ENCODE measurements at regions not wholly inside any gene's neighbourhood (a gene's known extent, or its start where the extent isn't known, plus 50 kb on each side); places are given as distances from the start of the nearest gene placed in this dataset.
"Not testable (repeated sequence)": the region's sequence is repeated elsewhere in the genome, so short reads cannot be mapped to it uniquely, and the experiment has no call there.

- no peak for ATAC-seq
- no peak for DNase-seq
These were observed 98.0 kb upstream of the SLC24A3 start for GRCh38 chr20:19114410-19114809.

DNA sequence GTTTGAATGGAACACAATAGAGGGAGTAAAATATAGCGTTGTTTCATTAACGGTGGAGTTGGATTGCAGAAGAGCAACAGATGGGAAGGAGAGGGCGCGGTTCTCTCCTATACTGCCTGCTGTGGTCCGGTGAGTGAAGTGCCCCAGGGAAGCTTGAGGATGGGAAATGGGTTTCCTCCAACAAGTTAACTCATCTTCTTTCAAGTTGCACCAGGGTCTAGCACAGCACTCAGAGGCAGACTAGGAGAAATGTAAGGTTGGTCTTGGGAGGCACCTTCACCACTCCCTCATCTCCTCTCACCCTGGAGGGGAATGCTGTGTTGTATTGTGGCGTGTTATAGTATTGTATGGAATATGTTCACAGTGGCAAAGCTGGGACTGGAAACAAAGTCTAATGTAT is 96.9 kb upstream of the SLC24A3 start:
- ATAC-seq: no peak

DNA sequence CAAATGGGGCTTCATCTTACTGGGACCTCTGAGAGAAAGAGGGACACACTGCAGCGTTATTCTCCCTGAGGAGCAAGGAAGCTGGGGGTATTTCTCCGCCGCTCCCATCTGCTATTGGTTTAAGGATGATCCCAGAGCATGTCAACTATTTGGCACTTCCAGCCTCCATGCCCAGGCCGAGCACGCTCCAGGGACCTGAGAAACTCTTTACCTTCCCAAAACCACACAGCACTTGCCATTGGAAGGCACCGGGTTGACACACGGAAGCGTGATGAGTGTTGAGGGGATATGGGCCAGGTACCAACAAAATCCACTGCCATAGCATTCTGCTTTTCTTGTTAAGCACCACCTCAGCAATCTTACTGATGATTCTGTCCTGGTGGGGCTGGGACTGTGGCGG is 92.4 kb upstream of the SLC24A3 start:
- no peak for ATAC-seq
- DNase-seq: no peak

More for the DNA sequence above, 96.9 kb upstream of the SLC24A3 start:
- DNase-seq: no peak

- no peak for DNase-seq
- no peak for ATAC-seq
These were observed 91.9 kb upstream of the SLC24A3 start for GRCh38 chr20:19120569-19120968.

- no peak for ATAC-seq
- no peak for DNase-seq
These were observed 91.0 kb upstream of the SLC24A3 start for GRCh38 chr20:19121463-19121862.

- DNase-seq (no peak), ATAC-seq (no peak)
These were observed 90.5 kb upstream of the SLC24A3 start for GRCh38 chr20:19121916-19122315.

DNA sequence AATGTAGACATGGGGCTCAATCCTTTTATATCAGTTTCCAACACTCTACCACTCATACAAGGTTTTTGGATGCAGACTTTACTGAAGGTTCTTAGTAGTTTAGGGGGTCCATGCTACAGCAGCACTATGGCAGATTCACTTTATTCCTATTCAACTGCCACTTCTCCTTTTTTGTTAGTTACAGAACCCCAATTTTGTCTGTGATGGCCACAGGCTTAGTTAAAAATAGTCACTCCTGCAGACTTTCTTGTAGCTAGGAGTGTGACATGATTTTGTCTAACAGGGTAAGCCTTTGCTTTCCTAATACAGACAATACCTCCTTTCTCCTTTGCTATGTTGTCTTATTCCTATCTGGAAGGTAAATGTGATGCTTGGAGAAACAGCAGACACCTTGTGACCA is 90.0 kb upstream of the SLC24A3 start:
- DNase-seq (no peak), ATAC-seq (no peak)

GRCh38 chr20:19125508-19125907 is 86.9 kb upstream of the SLC24A3 start:
- DNase-seq (no peak), ATAC-seq (no peak)

GRCh38 chr20:19129306-19129705 is 83.1 kb upstream of the SLC24A3 start:
- no peak for DNase-seq
- ATAC-seq: no peak

GRCh38 chr20:19129976-19130612 is 82.3 kb upstream of the SLC24A3 start:
- ATAC-seq (no peak), DNase-seq (no peak)

DNA sequence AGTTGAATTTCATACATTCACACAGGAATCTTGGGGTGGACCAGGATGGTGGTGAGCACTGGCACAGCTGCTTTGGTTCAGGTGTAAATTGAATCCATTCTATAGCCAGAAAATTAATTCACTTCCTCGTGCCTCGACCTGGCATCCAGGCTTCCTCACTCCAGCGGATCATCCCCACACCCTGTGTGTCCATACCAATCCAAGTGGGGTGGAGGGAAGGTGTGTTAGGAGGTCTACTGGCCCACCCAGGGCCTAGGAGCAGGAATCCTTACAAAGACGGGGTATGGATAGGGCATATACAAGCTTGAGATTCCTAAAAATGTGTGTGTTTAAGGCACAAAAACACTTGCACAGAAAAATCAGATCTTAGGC is 81.8 kb upstream of the SLC24A3 start:
- no peak for DNase-seq
- no peak for ATAC-seq

DNA sequence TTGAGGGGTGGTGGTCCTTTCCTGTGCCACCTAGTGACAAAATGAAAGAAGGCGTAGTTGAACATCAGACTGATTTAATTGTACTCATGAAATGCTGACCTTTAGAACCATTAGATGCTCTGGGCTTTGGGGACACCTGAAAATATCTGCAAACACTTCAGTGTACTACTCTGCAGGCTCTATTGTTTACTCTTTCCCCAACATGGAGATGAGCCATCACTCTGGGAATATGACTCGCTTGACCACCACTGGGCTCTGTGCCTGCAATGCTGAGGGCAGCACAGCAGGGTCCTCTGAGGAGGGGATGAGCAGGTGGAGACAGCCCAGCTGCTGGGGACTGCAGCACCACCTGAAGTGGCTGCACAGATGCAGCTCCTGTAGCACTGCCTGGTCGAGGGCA is 74.8 kb upstream of the SLC24A3 start:
- ATAC-seq (no peak), DNase-seq (no peak)

- no peak for DNase-seq
- no peak for ATAC-seq
These were observed 73.7 kb upstream of the SLC24A3 start for GRCh38 chr20:19138758-19139157.

DNA sequence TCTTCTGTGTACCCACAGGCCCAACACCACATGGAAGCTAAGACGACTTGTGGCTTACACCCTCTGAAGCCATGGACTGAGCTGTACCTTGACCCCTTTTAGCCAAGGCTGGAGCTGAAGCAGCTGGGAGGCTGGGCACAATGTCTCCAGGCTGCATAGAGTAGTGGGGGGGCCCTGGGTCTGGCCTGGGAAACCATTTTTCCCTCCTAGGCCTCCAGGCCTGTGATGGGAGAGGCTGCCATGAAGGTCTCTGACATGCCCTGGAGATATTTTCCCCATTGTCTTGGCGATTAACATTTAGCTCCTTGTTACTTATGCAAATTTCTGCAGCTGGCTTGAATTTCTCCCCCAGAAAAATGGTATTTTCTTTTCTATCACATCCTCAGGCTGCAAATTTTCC is 72.9 kb upstream of the SLC24A3 start:
- not testable (repeated sequence) for DNase-seq, ATAC-seq

DNA sequence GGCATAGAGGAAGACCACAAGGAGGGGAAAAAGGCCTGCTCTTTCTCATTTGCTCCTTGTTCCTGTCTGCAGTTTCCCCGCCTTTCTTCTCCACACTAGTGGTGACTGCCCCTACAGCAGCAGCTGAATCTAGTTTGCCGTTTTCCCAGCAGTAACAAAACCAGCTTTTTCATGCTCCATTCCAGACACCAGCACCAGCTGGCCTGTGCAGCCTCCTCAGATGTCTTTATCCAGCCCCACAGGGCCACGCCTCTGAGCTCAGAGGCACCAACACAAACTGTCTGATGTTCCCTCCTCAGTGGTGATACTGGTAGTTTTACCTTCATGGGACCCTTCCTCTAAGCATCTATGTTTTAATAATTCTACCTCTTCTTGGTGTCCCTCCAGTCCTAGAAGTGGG is 70.4 kb upstream of the SLC24A3 start:
- no peak for DNase-seq

DNA sequence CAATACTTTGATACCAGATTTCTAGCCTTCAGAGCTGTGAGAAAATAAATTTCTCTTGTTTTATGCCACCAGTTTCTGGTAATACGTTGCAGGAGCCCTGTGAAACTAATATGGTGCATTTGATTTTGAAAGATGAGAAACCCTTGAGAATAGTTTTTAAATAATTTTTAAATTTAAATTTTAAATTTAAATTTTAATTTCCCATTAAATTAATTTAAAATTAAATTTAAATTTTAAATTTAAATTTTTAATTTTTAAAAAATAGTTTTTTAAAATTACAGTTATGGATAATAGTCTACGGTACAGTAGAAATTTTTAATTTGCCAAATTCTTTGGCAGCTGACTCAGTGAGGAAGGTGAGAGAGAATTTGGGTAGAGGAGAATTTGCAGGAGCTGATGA is 68.6 kb upstream of the SLC24A3 start:
- ATAC-seq (no peak), DNase-seq (no peak)

More for the DNA sequence above, 70.4 kb upstream of the SLC24A3 start:
- ATAC-seq: no peak

GRCh38 chr20:19161336-19161735 is 51.1 kb upstream of the SLC24A3 start:
- ATAC-seq (no peak), DNase-seq (no peak)

All from stimulated activated naive CD8-positive, alpha-beta T cell treated with anti-CD3 and anti-CD28 coated beads, Interleukin-15, Interleukin-2, amounts not matched to agents 100 U/mL and 50 U/mL, for 24 hours (primary cell).